PC-3 (cell line): ENCODE measurements at regions not wholly inside any gene's neighbourhood (a gene's known extent, or its start where the extent isn't known, plus 50 kb on each side); places are given as distances from the start of the nearest gene placed in this dataset.
"Not testable (repeated sequence)": the region's sequence is repeated elsewhere in the genome, so short reads cannot be mapped to it uniquely, and the experiment has no call there.

ENCODE experiments used
- ATAC-seq: fragments of 200-7000 bp; cut with Tn5 transposase; 2 replicates; pipeline ENCODE4 v1.9.1; 2020; ENCODE audit warnings: mild to moderate bottlenecking, moderate library complexity
- BruUV-seq: library from RNA; stranded (reverse); fragments of 400-500 nt; replicated peaks from 2 replicates; lab custom pipeline; 2021; lab: Mats Ljungman, UMichigan
- CTCF ChIA-PET: fragments of 300-600 bp; sonication (Branson Sonifier 250); formaldehyde crosslinking; loops from one replicate; lab custom pipeline; 2022; ENCODE audit warnings: antibody characterized with exemption; lab: Charles Lee
- POLR2A ChIA-PET: fragments of 300-600 bp; sonication (Branson Sonifier 250); formaldehyde crosslinking; loops from one replicate; lab custom pipeline; 2022; ENCODE audit warnings: antibody characterized with exemption; ENCODE audit not compliant: unreplicated experiment; lab: Charles Lee
- DNase-seq: peaks from one replicate; pipeline ENCODE4 v3.0.0-alpha.2; 2015
- H2AFZ ChIP-seq: fragments of 300-600 bp; sonication (generic); 2 replicates; pipeline ENCODE4 v1.6.0; 2016; ENCODE audit warnings: antibody characterized with exemption, low read length
- H3F3A ChIP-seq: fragments of 300-600 bp; sonication (generic); one replicate; pipeline ENCODE4 v1.6.0; 2017; ENCODE audit warnings: antibody characterized with exemption, low read length, control low read depth, mild to moderate bottlenecking; ENCODE audit not compliant: unreplicated experiment
- H3K27ac ChIP-seq: fragments of 300-600 bp; sonication (generic); 2 replicates; pipeline ENCODE4 v1.5.1; 2016; ENCODE audit warnings: mild to moderate bottlenecking, low read length
- H3K27me3 ChIP-seq: fragments of 300-600 bp; sonication (generic); 2 replicates; pipeline ENCODE4 v1.6.1; 2016; ENCODE audit warnings: low read length, mixed read lengths
- H3K36me3 ChIP-seq: fragments of 300-600 bp; sonication (generic); 2 replicates; pipeline ENCODE4 v1.6.1; 2016; ENCODE audit warnings: low read depth, mixed run types, low read length, mixed read lengths
- H3K4me1 ChIP-seq: fragments of 300-600 bp; sonication (generic); 2 replicates; pipeline ENCODE4 v1.5.1; 2016; ENCODE audit warnings: low read length; ENCODE audit not compliant: insufficient read depth
- H3K4me2 ChIP-seq: fragments of 300-600 bp; sonication (generic); 2 replicates; pipeline ENCODE4 v1.6.0; 2016; ENCODE audit warnings: low read length
- H3K4me3 ChIP-seq: fragments of 300-600 bp; sonication (generic); 2 replicates; pipeline ENCODE4 v1.5.1; 2016; ENCODE audit warnings: mild to moderate bottlenecking, low read length, mixed read lengths
- H3K79me2 ChIP-seq: fragments of 300-600 bp; sonication (generic); 2 replicates; pipeline ENCODE4 v1.6.1; 2017; ENCODE audit warnings: low read length, mixed read lengths
- H3K9ac ChIP-seq: fragments of 300-600 bp; sonication (generic); 2 replicates; pipeline ENCODE4 v1.6.0; 2016; ENCODE audit warnings: mild to moderate bottlenecking, low read length
- H3K9me2 ChIP-seq: fragments of 300-600 bp; sonication (generic); replicated peaks from 2 replicates; pipeline ENCODE4 v1.6.1; 2016; ENCODE audit warnings: mixed run types, low read length, mixed read lengths
- H3K9me3 ChIP-seq: fragments of 300-600 bp; sonication (generic); 2 replicates; pipeline ENCODE4 v1.6.1; 2016; ENCODE audit warnings: low read length, mixed read lengths
- H4K20me1 ChIP-seq: fragments of 300-600 bp; sonication (generic); 2 replicates; pipeline ENCODE4 v1.6.1; 2016; ENCODE audit warnings: low read length, mixed read lengths
- EZH2 ChIP-seq: fragments of 300-600 bp; sonication (generic); IDR thresholded peaks from one replicate; pipeline ENCODE4 v1.6.1; 2017; ENCODE audit warnings: antibody characterized with exemption, mild to moderate bottlenecking, low read length; ENCODE audit not compliant: unreplicated experiment
- EZH2phosphoT487 ChIP-seq: fragments of 300-600 bp; sonication (generic); IDR thresholded peaks from 2 replicates; pipeline ENCODE4 v1.6.1; 2018; ENCODE audit warnings: mild to moderate bottlenecking, antibody characterized with exemption, low read length, borderline replicate concordance
- intact Hi-C: fragments of 100-400 bp; cut with micrococcal nuclease; formaldehyde crosslinking; loops from 2 replicates; pipeline ENCODE4 v1.9.0; 2023
- TF ChIP-seq, protein P1 (sequence below): fragments of 300-600 bp; sonication (generic); conservative IDR thresholded peaks from 2 replicates; pipeline ENCODE4 v1.5.1; 2017; ENCODE audit warnings: antibody characterized with exemption, low read depth, mild to moderate bottlenecking, low read length

- ChIA-PET POLR2A (no interaction called here), CTCF (no interaction called here)
- Histone ChIP-seq H2AFZ (no peak overlapping the region), H3K4me3 (no peak overlapping the region), H3K9ac (no peak overlapping the region), H3K27me3 (no peaks in the 10 kb centered on the region), H3K36me3 (no peaks in the 10 kb centered on the region), H3K79me2 (no peaks in the 10 kb centered on the region), H3F3A (no peaks in the 10 kb centered on the region), H4K20me1 (no peaks in the 10 kb centered on the region), H3K27ac (no peak overlapping the region), H3K9me3 (no peaks in the 10 kb centered on the region), H3K4me1 (peaks cover 11% of the 10 kb centered on the region; the same call in 1 of the 2 replicates), H3K9me2 (no peaks in the 10 kb centered on the region), H3K4me2 (no peak overlapping the region)
- no TSS peak for BruUV-seq
- no peak for ATAC-seq
- DNase-seq = no peak
- intact Hi-C loops = no loop called here
- TF ChIP-seq EZH2 = no peak
- no peak for TF ChIP-seq EZH2phosphoT487
- TF ChIP-seq, protein P1, sequence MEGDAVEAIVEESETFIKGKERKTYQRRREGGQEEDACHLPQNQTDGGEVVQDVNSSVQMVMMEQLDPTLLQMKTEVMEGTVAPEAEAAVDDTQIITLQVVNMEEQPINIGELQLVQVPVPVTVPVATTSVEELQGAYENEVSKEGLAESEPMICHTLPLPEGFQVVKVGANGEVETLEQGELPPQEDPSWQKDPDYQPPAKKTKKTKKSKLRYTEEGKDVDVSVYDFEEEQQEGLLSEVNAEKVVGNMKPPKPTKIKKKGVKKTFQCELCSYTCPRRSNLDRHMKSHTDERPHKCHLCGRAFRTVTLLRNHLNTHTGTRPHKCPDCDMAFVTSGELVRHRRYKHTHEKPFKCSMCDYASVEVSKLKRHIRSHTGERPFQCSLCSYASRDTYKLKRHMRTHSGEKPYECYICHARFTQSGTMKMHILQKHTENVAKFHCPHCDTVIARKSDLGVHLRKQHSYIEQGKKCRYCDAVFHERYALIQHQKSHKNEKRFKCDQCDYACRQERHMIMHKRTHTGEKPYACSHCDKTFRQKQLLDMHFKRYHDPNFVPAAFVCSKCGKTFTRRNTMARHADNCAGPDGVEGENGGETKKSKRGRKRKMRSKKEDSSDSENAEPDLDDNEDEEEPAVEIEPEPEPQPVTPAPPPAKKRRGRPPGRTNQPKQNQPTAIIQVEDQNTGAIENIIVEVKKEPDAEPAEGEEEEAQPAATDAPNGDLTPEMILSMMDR = no peak
These were observed 307.0 kb upstream of the NOX3 start for GRCh38 chr6:155762649-155763048.

DNA sequence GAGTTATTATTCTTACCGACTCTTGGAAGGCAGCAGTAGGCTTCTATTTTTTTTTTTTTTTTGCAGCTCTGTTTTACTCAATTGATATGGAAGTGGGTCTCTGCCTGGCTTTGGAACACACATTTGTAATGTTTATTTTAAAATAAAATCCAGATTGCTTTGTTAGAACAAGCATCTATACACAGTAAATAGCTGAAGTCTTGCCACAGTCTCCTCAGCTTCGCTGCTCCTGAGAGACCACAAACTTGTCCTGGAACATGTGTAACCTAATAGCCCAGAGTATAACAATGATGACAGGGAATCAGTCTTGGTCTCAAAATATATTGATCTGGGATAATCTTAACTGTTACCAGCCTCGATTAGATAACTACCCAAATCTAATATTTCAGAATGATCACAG, 299.8 kb upstream of the NOX3 start:
- no peaks in the 10 kb centered on the region for H3K9me2 ChIP-seq
- no peak overlapping the region for H3K27ac ChIP-seq
- BruUV-seq = no TSS peak
- DNase-seq (no peak), ATAC-seq (no peak)
- no peak overlapping the region for H3K9ac ChIP-seq
- no peaks in the 10 kb centered on the region for H3K79me2 ChIP-seq
- no peak overlapping the region for H3K4me2 ChIP-seq
- no peaks in the 10 kb centered on the region for H3K4me1 ChIP-seq
- ChIA-PET CTCF (no interaction called here), POLR2A (no interaction called here)
- H2AFZ ChIP-seq = no peak overlapping the region
- no peaks in the 10 kb centered on the region for H3F3A ChIP-seq
- no peaks in the 10 kb centered on the region for H3K36me3 ChIP-seq
- TF ChIP-seq, protein P1 = no peak
- no peak for TF ChIP-seq EZH2phosphoT487
- TF ChIP-seq EZH2 = no peak
- H4K20me1 ChIP-seq = no peaks in the 10 kb centered on the region
- no peak overlapping the region for H3K4me3 ChIP-seq
- 0 out of 2 replicates have a peak, but pooled peaks cover 4% of the 10 kb centered on the region for H3K9me3 ChIP-seq
- H3K27me3 ChIP-seq = no peaks in the 10 kb centered on the region
- intact Hi-C loops = no loop called here

DNA sequence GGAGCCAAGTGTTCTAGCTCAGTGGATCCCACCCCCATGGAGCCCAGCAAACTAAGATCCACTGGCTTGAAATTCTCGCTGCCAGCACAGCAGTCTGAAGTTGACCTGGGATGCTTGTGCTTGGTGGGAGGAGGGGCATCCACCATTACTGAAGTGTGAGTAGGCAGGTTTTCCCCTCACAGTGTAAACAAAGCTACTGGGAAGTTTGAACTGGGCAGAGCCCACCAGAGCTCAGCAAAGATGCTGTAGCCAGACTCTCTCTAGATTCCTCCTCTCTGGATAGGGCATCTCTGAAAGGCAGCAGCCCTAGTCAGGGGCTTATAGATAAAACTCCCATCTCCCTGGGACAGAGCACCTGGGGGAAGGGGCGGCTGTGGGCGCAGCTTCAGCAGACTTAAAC, 293.1 kb upstream of the NOX3 start:
- intact Hi-C loops, H3K9me3 ChIP-seq, H3K4me1 ChIP-seq, BruUV-seq, DNase-seq, H3K27me3 ChIP-seq, H3K9ac ChIP-seq, CTCF ChIA-PET, H3K79me2 ChIP-seq, H3K4me2 ChIP-seq, H3K4me3 ChIP-seq, ATAC-seq, H4K20me1 ChIP-seq, POLR2A ChIA-PET, H3K36me3 ChIP-seq, H3K27ac ChIP-seq, H3K9me2 ChIP-seq, H3F3A ChIP-seq, H2AFZ ChIP-seq: not testable (repeated sequence)
